Stimulated activated CD4-positive, alpha-beta T cell treated with anti-CD3 and anti-CD28 coated beads, Interleukin-2, amount 100 ng/mL, for 24 hours (primary cell): ENCODE measurements at regions not wholly inside any gene's neighbourhood (a gene's known extent, or its start where the extent isn't known, plus 50 kb on each side); places are given as distances from the start of the nearest gene placed in this dataset.
"Not testable (repeated sequence)": the region's sequence is repeated elsewhere in the genome, so short reads cannot be mapped to it uniquely, and the experiment has no call there.

ENCODE experiments used
- DNase-seq, 2 donors: peaks; one replicate each; pipeline ENCODE4 v3.0.0-alpha.2; 2020

GRCh38 chr21:6096560-6097424 lies 4424.6 kb upstream of the TPTE start:
- DNase-seq, result not testable (repeated sequence)

DNA sequence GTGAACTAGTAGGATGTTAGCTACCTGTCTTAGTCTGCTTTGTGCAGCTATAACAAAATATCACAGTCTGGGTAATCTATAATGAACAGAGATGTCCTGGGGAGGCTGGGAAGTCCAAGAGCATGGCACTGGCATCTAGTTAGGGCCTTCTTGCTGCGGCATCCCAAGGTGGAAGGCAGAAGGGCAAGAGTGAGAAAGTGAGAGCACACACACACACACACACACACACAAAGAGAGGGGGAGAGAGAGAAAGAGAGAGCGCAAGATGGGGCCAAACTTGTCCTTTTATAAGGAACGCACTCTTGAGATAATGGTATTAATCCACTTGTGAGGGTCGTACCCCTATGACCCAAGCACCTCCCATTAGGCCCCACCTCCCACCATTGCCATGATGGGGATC lies 4423.6 kb upstream of the TPTE start:
- DNase-seq, result not testable (repeated sequence)

DNA sequence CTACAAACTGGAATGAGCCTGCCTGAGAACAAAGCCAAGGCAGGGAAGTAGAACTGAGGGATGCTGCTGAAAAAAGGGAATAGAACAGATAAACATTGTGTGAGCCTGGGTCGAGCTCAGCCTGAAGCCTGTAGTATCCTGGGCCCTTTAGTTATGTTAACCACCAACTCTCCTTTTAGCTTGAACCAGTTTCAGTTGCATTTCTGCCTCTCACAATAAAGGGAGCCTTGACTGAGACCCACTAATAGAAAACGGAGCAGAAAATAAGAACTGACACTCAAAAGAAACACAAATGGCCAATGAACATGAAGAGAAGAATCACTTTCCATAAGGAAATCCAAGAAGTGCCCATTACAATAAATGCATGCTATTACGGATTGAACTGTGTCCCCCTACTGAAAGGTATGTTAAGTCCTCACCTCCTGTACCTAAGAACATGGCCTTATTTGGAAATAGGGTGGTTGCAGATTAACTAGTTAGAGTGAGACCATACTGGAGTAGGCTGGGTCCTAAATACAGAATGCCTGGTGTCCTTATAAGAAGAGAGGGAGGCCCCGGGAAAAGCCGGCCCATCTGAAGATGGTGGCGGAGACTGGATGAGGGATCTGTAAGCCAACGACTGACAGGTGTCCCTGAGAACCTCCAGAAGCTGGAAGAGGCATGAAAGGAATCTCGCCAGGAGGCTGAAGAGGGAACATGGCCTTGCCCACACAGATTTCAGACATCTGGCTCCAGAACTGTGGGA lies 4423.0 kb upstream of the TPTE start:
- DNase-seq, result not testable (repeated sequence)

DNA sequence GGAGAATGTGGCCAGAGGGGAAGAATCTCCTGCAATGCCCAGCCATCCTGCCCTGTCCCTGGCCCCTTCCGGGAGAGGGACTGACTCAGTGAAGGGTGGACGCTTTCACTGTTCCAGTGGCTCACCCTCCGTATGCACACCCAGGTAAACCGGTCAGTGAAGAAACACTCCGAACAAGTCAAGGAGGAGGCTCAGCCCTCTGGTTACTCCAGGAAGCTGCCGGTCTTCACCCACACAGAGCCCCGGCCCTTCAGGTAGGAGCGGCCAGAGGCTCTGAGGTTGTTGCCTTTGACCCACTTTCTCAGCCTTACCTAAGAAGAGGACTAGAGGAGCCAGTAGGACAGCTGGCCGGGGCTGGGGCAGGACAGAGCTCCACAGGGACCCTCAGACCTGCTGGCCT lies 4419.8 kb upstream of the TPTE start:
- DNase-seq, result not testable (repeated sequence)

- not testable (repeated sequence) for DNase-seq
Measured at GRCh38 chr21:6104546-6104945, 4416.8 kb upstream of the TPTE start.

- not testable (repeated sequence) for DNase-seq
Measured at GRCh38 chr21:6106686-6107567, 4414.5 kb upstream of the TPTE start.

GRCh38 chr21:6108894-6109293 lies 4412.5 kb upstream of the TPTE start:
- DNase-seq, result not testable (repeated sequence)

DNA sequence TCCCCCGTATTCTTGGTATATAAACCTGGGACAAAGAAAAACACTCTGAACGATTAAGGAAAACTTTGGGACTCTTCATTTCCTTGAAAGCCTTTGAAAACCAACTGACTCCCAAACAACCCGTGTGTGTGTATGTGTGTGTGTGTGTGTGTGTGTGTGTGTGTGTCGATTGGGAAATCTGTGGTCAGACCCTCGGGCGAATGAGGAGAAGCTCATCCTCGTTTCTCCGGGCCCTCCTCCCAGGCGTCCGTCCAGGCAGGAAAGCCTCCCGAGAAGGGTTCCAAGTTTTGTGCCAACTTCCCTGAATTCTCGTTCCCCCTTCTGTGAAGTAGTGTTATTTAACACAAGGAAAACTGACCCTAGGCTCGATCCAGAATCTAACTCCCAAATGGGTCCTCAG lies 4411.6 kb upstream of the TPTE start:
- DNase-seq, result not testable (repeated sequence)

GRCh38 chr21:6110716-6111343 lies 4410.6 kb upstream of the TPTE start:
- DNase-seq, result not testable (repeated sequence)

DNA sequence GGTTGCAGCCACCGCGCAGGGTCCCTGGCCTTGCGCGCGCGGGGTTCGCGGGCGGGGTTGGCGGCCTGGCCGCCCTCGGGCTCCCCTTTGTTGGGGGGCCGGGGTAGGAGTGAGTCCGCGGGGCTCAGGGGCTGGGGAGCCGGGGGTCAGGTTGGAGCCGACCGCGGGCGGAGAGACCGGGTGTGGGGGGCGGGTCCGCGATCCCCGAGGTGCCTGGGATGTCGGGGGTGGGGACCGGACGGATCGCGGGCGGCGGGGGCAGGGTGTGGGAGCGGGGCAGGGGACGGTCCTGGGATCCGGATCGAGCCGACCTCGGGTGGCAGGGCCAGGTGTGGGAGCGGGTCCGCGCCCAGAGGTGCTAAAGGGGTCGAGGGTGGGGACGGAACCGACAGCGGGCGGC lies 4410.0 kb upstream of the TPTE start:
- not testable (repeated sequence) for DNase-seq

DNA sequence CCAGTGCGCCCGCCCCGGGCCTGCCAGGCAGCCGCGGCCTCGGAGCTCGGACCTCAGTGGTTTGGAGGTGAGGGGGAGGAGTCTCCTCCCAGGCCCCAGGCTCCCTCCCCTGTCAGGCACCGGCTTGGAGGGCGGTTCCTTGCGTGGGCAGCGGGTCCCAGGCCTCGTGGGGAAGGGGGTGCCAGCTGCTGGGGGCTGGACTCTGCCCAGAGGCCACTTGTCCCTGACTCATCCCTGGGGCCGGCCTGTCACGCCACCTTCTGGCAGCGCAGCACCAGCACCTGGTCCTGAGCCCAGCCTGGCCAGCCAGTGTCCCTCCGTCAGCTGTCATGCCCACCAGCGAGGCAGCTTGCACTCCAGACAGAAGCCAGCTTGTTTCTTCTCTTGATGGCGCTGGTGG lies 4403.0 kb upstream of the TPTE start:
- DNase-seq, result not testable (repeated sequence)

- not testable (repeated sequence) for DNase-seq
Measured at GRCh38 chr21:6120863-6121262, 4400.5 kb upstream of the TPTE start.

DNA sequence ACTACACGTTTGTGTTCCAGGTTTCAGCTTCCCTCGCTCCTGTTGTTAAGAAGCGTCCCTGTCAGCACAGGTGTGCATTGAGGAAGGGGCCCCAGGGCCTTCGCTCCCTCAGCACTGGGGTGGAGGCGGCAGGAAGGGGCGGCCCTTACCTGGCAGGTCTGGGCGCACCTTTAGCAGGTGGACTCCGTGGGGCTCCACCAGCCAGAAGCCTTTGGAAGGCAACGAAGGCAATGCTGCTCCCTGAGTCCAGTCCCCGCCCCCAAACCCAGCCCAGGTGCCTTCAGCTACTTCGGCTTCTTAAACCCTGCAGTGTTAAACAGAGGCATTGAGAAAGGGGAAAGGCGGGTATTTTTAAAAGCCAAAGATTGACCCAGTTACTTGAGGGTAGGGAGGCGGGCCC lies 4398.8 kb upstream of the TPTE start:
- DNase-seq, result not testable (repeated sequence)

- not testable (repeated sequence) for DNase-seq
Measured at GRCh38 chr21:6123224-6123623, 4398.2 kb upstream of the TPTE start.

GRCh38 chr21:6125549-6126240 lies 4395.7 kb upstream of the TPTE start:
- DNase-seq, result not testable (repeated sequence)

DNA sequence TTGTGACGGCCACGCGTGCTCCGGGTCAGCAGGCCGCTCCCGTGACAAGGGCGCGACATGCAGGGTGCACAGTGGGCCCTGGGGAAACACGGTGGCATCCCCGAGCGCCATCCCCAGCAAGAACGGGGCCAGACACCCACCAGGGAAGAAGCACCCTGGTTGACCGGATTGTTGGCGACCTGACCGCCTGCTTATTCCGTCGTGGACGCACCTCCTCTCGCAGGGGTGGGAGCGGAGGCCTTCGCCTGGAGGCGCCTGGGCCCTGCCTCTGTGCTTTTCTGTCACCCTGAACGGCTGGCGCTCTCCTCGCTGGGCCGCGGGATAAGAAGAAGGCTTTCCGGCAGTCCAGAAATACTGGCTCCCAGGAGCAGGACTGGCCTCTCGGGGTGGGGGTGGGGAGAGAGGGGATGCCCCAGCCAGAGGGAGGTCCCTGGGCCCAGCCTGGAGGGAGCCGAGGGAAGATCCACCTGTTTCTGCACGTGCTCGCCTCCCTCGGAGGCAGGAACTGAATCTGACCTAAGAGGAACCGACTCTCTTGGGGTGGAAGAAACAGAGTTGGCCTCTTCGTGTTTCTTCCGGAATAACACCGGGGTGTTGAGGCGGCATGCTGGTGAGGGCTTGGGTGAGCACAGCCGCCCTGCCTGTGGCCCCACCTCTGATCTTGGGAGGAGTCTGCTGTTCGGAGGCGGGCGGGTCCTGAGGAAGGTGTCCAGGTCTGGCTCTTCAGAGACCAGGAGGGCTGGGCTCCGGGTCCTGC lies 4394.2 kb upstream of the TPTE start:
- not testable (repeated sequence) for DNase-seq

DNA sequence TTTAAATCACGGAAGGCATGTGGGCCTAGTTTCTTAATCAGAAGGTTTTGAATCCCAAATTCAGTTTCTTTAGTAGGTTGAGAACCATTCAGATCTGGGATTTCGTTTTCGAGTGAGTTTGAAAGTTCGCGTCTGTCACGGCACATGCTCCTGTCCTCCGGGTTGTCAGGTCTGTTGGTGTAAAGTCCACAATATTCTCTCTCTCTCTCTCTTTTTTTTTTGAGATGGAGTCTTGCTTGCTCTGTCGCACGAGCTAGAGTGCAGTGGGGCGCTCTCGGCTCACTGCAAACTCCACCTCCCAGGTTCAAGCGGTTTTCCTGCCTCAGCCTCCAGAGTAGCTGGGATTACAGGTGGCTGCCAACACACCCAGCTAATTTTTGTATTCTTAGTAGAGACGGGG lies 4390.6 kb upstream of the TPTE start:
- not testable (repeated sequence) for DNase-seq

DNA sequence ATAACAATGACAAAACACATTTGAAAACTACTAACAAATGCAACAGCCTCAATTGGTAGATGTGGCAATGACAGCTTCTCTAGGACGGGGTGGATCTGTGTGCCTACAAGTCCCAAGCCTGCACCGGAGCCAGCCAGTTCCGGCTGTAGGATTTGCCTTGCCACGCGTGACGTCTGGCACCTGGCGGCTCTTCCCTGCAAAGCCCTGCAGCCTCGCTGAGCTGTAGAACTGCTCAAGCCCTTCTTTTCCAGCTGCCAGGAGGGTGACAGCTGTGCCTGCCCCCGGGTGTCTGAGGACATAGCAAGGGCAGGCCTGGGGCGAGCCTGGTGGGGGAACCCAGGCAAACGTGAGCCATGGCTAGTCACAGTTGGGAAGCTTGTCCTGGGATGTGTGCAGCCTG lies 4388.0 kb upstream of the TPTE start:
- DNase-seq, result not testable (repeated sequence)

DNA sequence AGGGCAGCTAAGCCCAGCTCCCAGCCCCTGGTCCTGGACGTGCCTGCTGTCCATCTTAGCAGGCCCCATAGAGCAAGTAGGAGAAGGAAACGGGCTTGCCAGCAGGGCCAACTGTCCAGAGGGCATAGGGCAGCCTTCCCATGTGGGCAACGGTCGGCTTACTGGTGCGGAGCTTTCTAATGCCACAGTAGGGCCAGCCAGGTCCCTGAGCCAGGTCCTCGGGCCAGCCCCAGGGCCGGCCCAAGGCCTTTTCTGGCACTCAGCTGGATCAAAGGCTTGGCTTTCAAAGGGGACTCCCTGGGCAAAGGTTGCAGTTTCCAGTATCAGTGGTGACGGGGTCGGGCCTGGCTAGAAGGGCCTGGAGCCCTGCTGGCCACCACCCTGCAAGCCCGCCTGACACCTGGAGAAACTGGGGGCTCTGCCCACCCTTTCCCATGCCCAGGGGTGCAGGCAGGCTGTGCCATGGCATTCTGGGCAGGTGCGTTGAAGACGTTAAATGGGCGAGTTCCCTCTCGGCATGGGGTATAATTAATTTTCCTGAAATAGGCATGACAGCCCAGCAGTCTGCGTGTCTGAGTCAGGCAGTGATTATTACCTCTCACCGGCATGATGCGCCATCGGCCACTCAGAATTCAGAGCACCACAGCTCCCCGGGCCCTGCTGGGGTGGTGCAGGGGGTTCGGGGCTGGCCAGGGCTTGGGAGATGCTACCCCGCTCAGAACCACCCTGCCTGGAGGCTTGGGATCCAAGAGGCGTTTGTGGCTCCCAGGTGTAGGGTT lies 4387.3 kb upstream of the TPTE start:
- DNase-seq, result not testable (repeated sequence)

DNA sequence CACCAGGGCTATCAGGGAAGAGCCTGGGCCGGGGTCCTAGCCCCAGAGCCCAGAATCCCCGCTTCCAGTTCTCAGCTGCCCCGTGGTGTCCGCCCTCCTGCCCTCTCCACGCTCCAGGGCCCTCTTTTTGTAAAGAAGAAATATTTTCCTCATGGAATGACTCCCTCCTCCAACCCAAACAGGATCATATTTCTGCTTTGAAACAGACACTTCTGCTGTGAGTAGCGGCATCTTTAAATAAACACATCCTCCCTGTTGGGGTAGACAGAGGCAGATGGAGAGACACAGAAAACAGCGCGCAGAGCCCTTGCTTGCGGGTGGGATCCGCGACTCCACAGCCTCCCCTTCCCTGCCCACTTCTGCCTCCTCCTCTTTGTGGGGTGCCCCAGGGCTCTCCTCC lies 4384.7 kb upstream of the TPTE start:
- DNase-seq, result not testable (repeated sequence)
